ENCODE measurements at regions not wholly inside any gene's neighbourhood (a gene's known extent, or its start where the extent isn't known, plus 50 kb on each side); places are given as distances from the start of the nearest gene placed in this dataset.

DNA sequence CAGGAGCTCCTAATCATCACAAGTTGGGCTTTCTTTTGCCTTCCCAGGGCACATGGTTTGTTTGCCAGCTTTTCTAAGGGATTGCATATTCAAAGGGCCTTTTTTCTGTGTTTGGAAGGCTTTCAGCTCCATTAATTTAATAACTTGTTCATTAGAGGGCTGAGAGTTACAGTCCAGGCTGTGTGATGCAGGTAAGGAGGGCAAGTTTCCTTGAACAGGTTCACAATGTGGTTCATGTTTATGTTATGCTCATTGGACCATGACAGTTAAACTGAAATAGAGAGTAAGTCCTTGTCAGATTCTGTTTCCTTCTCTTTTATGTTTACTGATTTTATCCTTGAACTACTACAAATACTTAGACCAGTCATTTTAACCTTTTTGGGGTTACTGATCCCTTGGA lies 174.4 kb downstream of the MARCHF11 start:
- DNase-seq = no peak

DNA sequence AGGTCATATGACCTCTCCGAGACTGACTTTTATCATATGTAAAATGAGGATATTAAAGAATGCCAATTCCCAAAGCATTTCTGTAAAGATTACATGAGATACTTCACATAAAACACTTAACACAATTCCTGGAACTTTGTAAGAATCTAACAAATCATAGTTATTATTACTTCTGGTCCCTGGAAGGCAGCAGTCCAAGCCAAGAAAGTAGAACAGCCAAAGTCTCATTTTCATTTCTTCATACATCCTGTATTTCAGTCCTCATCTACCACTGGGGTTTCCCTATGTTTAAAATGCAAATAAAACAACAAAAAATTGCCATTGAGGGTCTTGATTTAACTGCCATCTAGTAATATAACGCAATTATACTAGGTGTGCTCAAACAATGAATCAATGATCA lies 179.5 kb downstream of the MARCHF11 start:
- Histone ChIP-seq H3K4me3 (ENCODE audit: low read depth in 1 of 2, low read length in 2 of 2) (no peak overlapping the region), H3K9me3 (ENCODE audit: insufficient read depth, low read length, severe bottlenecking) (no peaks in the 10 kb centered on the region), H3K27me3 (ENCODE audit: insufficient read depth, low read length, poor library complexity) (no peaks in the 10 kb centered on the region), H3K36me3 (ENCODE audit: insufficient read depth, low read length) (no peaks in the 10 kb centered on the region), H3K79me2 (ENCODE audit: insufficient read depth, low read length) (no peaks in the 10 kb centered on the region), H3K27ac (ENCODE audit: low read length) (no peak overlapping the region), H2AFZ (ENCODE audit: low read depth, low read length) (no peak overlapping the region), H4K20me1 (ENCODE audit: insufficient read depth, low read length) (no peaks in the 10 kb centered on the region), H3K4me1 (ENCODE audit: insufficient read depth, low read length) (no peaks in the 10 kb centered on the region), H3K9ac (ENCODE audit: low read depth, low read length) (no peak overlapping the region), H3K4me2 (ENCODE audit: insufficient read depth, low read length) (no peak overlapping the region)
- ATAC-seq (ENCODE audit: insufficient read depth, low read depth) (no peak), DNase-seq (no peak)
- TF ChIP-seq EZH2 (IDR thresholded peaks at IDR 0.05; ENCODE audit: borderline replicate concordance, low read depth, low read length, severe bottlenecking) = no peak
- TF ChIP-seq, protein P1, sequence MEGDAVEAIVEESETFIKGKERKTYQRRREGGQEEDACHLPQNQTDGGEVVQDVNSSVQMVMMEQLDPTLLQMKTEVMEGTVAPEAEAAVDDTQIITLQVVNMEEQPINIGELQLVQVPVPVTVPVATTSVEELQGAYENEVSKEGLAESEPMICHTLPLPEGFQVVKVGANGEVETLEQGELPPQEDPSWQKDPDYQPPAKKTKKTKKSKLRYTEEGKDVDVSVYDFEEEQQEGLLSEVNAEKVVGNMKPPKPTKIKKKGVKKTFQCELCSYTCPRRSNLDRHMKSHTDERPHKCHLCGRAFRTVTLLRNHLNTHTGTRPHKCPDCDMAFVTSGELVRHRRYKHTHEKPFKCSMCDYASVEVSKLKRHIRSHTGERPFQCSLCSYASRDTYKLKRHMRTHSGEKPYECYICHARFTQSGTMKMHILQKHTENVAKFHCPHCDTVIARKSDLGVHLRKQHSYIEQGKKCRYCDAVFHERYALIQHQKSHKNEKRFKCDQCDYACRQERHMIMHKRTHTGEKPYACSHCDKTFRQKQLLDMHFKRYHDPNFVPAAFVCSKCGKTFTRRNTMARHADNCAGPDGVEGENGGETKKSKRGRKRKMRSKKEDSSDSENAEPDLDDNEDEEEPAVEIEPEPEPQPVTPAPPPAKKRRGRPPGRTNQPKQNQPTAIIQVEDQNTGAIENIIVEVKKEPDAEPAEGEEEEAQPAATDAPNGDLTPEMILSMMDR (IDR thresholded peaks at IDR 0.05; ENCODE audit: borderline replicate concordance, extremely low read depth, low read length, poor library complexity, severe bottlenecking) = no peak

More for the DNA sequence above, 174.4 kb downstream of the MARCHF11 start:
- no peak overlapping the region for H3K9ac ChIP-seq (ENCODE audit: low read depth, low read length)
- TF ChIP-seq EZH2 (IDR thresholded peaks at IDR 0.05; ENCODE audit: borderline replicate concordance, low read depth, low read length, severe bottlenecking) = no peak
- TF ChIP-seq, protein P1 (IDR thresholded peaks at IDR 0.05; ENCODE audit: borderline replicate concordance, extremely low read depth, low read length, poor library complexity, severe bottlenecking) = no peak
- H2AFZ ChIP-seq (ENCODE audit: low read depth, low read length) = no peak overlapping the region
- H3K4me2 ChIP-seq (ENCODE audit: insufficient read depth, low read length) = no peak overlapping the region
- no peaks in the 10 kb centered on the region for H3K4me1 ChIP-seq (ENCODE audit: insufficient read depth, low read length)
- no peak for ATAC-seq (ENCODE audit: insufficient read depth, low read depth)
- no peaks in the 10 kb centered on the region for H3K36me3 ChIP-seq (ENCODE audit: insufficient read depth, low read length)
- H3K27ac ChIP-seq (ENCODE audit: low read length) = no peak overlapping the region
- H3K27me3 ChIP-seq (ENCODE audit: insufficient read depth, low read length, poor library complexity) = no peaks in the 10 kb centered on the region
- no peaks in the 10 kb centered on the region for H3K79me2 ChIP-seq (ENCODE audit: insufficient read depth, low read length)
- peaks cover 7% of the 10 kb centered on the region for H3K9me3 ChIP-seq (ENCODE audit: insufficient read depth, low read length, severe bottlenecking)
- no peaks in the 10 kb centered on the region for H4K20me1 ChIP-seq (ENCODE audit: insufficient read depth, low read length)
- no peak overlapping the region for H3K4me3 ChIP-seq (ENCODE audit: low read depth in 1 of 2, low read length in 2 of 2)

DNA sequence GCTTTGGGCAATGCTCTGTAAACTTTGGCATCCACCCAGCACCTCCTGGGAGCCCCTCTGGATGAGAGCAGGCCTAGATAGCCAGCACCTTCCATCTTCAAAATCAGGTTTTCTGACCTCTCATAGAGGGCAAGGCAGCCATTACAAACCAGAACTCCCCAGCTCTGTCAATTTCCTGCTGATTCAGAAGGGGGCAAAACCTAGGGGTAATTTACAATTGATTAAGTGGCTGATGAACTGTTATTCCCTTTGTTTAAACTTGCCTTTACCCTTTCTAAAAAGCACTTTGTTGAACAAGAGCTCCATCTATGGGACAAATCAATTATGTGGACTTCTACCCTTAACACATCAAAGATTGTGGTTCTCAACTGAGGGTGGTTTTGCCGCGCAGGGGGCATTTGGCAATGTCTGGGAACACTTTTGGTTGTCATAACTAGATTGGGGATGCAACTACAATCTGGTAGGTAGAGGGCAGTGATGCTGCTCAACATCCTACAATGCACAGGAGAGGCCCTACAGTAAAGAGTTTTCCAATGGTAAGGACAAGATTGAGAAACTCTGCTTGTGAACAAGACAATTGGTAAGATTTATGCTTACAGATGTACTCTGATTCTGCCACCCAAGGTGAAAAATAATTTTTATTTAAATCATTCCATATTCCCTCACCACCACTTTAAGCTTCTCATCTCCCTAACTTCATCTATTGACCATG lies 184.1 kb downstream of the MARCHF11 start:
- no peak overlapping the region for H2AFZ ChIP-seq (ENCODE audit: low read depth, low read length)
- H3K4me1 ChIP-seq (ENCODE audit: insufficient read depth, low read length) = no peaks in the 10 kb centered on the region
- peaks cover 15% of the 10 kb centered on the region for H3K9me3 ChIP-seq (ENCODE audit: insufficient read depth, low read length, severe bottlenecking)
- ATAC-seq (ENCODE audit: insufficient read depth, low read depth) (peak; percentile 87), DNase-seq (peak; percentile 41)
- no peaks in the 10 kb centered on the region for H3K36me3 ChIP-seq (ENCODE audit: insufficient read depth, low read length)
- TF ChIP-seq, protein P1 (IDR thresholded peaks at IDR 0.05; ENCODE audit: borderline replicate concordance, extremely low read depth, low read length, poor library complexity, severe bottlenecking) = peak; percentile 71
- no peak for TF ChIP-seq EZH2 (IDR thresholded peaks at IDR 0.05; ENCODE audit: borderline replicate concordance, low read depth, low read length, severe bottlenecking)
- no peaks in the 10 kb centered on the region for H3K79me2 ChIP-seq (ENCODE audit: insufficient read depth, low read length)
- H3K27ac ChIP-seq (ENCODE audit: low read length) = no peak overlapping the region
- H3K4me3 ChIP-seq (ENCODE audit: low read depth in 1 of 2, low read length in 2 of 2) = no peak overlapping the region
- no peaks in the 10 kb centered on the region for H3K27me3 ChIP-seq (ENCODE audit: insufficient read depth, low read length, poor library complexity)
- H3K4me2 ChIP-seq (ENCODE audit: insufficient read depth, low read length) = no peak overlapping the region
- H4K20me1 ChIP-seq (ENCODE audit: insufficient read depth, low read length) = no peaks in the 10 kb centered on the region
- H3K9ac ChIP-seq (ENCODE audit: low read depth, low read length) = no peak overlapping the region
